Vagina (tissue), 2 donors: ENCODE measurements at regions not wholly inside any gene's neighbourhood (a gene's known extent, or its start where the extent isn't known, plus 50 kb on each side); places are given as distances from the start of the nearest gene placed in this dataset.

Source experiments
- POLR2A ChIP-seq, 2 donors: fragments of 450-650 bp; IDR thresholded peaks; one replicate each; pipeline ENCODE4 v1.6.1; 2017; ENCODE audit warnings: antibody characterized with exemption in 2 of 2, mild to moderate bottlenecking in 2 of 2, moderate library complexity in 2 of 2
- POLR2AphosphoS5 ChIP-seq, 2 donors: sonication (generic); formaldehyde crosslinking; IDR thresholded peaks; one replicate each; pipeline ENCODE4 v1.9.0; 2017; ENCODE audit warnings: antibody characterized with exemption in 2 of 2, mild to moderate bottlenecking in 2 of 2, low read depth in 1 of 2; ENCODE audit not compliant: insufficient read depth in 1 of 2
- TF ChIP-seq, protein P1 (sequence below), 3 experiments: fragments of 450-650 bp in 2 of 3; fragments of 200-600 bp in 1 of 3; sonication (generic) in 1 of 3; IDR thresholded peaks; one replicate each; pipeline ENCODE4 v1.5.1; 2017 to 2019; ENCODE audit warnings: antibody characterized with exemption in 3 of 3, mild to moderate bottlenecking in 2 of 3, moderate library complexity in 2 of 3

DNA sequence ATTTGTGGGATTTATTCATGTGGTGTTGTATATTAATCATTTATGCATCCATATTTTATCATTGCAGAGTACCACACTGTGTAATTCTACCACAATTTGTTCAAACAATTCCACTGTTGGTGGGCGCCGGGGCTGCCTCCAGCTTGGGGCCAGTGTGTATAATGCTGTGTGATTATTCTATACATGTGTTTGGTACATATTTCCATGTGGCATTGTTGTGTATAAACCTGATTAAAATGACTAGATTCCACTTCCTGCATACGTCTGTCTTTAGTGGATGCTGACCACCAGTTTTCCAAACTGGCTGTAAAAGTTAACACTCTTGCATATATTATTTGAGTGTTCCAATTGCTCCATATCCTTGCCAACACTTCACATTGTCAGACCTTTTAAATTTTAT lies 1213.8 kb downstream of the TBC1D22A start:
- TF ChIP-seq POLR2AphosphoS5 (IDR thresholded peaks at IDR 0.05; ENCODE audit: insufficient read depth in 1 of 2, low read depth in 1 of 2) (no peak), POLR2A (IDR thresholded peaks at IDR 0.05) (no peak)
- TF ChIP-seq, protein P1, sequence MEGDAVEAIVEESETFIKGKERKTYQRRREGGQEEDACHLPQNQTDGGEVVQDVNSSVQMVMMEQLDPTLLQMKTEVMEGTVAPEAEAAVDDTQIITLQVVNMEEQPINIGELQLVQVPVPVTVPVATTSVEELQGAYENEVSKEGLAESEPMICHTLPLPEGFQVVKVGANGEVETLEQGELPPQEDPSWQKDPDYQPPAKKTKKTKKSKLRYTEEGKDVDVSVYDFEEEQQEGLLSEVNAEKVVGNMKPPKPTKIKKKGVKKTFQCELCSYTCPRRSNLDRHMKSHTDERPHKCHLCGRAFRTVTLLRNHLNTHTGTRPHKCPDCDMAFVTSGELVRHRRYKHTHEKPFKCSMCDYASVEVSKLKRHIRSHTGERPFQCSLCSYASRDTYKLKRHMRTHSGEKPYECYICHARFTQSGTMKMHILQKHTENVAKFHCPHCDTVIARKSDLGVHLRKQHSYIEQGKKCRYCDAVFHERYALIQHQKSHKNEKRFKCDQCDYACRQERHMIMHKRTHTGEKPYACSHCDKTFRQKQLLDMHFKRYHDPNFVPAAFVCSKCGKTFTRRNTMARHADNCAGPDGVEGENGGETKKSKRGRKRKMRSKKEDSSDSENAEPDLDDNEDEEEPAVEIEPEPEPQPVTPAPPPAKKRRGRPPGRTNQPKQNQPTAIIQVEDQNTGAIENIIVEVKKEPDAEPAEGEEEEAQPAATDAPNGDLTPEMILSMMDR (IDR thresholded peaks at IDR 0.05) = no peak
